ENCODE measurements at regions not wholly inside any gene's neighbourhood (a gene's known extent, or its start where the extent isn't known, plus 50 kb on each side); places are given as distances from the start of the nearest gene placed in this dataset.

DNA sequence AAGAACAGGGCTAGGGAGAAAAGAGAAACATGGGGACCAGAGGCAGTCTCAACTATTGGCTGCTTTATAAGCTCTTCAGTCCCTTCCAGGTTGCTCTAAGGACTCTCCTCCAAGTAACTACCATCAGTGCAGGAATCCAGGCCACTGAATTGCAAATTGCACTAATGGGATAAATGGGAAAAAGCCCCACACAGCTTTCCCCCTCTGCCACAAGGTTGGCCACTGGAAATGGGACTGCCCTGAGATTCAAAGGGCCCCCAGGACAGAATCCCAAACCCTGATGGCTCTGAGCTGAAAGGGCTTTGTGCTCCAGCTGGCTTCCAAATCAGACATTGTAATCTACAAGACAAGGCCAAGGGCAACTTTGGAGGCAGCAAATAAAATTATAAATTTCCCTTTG is 633.2 kb downstream of the ACTR3B start:
- Histone ChIP-seq H3K9me3 (ENCODE audit: control insufficient read depth in 5 of 5, low read length in 5 of 5) (peaks cover 0 to 25% (median 8%) of the 10 kb centered on the region in 5 donors), H3K36me3 (ENCODE audit: control insufficient read depth in 5 of 5, insufficient read depth in 5 of 5, low read length in 5 of 5) (no peaks in the 10 kb centered on the region), H3K9ac (ENCODE audit: low read length in 5 of 5) (no peak overlapping the region), H3K27me3 (ENCODE audit: control insufficient read depth in 5 of 5, insufficient read depth in 4 of 5, low read length in 5 of 5) (no peaks in the 10 kb centered on the region), H3K4me3 (ENCODE audit: low read depth in 1 of 5, low read length in 5 of 5) (no peak overlapping the region), H3K4me1 (ENCODE audit: control insufficient read depth in 5 of 5, insufficient read depth in 5 of 5, low read length in 5 of 5) (peaks cover 0 to 8% (median 0%) of the 10 kb centered on the region in 5 donors), H3K27ac (ENCODE audit: low read depth, low read length) (peak overlapping the region; percentile 17)

GRCh38 chr7:153393666-153394065 is 634.1 kb downstream of the ACTR3B start:
- no peaks in the 10 kb centered on the region for H3K27me3 ChIP-seq (ENCODE audit: control insufficient read depth in 5 of 5, insufficient read depth in 4 of 5, low read length in 5 of 5)
- no peak overlapping the region for H3K27ac ChIP-seq (ENCODE audit: low read depth, low read length)
- H3K9ac ChIP-seq (ENCODE audit: low read length in 5 of 5) = no peak overlapping the region
- no peak overlapping the region for H3K4me3 ChIP-seq (ENCODE audit: low read depth in 1 of 5, low read length in 5 of 5)
- H3K9me3 ChIP-seq (ENCODE audit: control insufficient read depth in 5 of 5, low read length in 5 of 5) = peaks cover 0 to 25% (median 8%) of the 10 kb centered on the region in 5 donors
- peaks cover 0 to 9% (median 0%) of the 10 kb centered on the region in 5 donors for H3K4me1 ChIP-seq (ENCODE audit: control insufficient read depth in 5 of 5, insufficient read depth in 5 of 5, low read length in 5 of 5)
- no peaks in the 10 kb centered on the region for H3K36me3 ChIP-seq (ENCODE audit: control insufficient read depth in 5 of 5, insufficient read depth in 5 of 5, low read length in 5 of 5)

DNA sequence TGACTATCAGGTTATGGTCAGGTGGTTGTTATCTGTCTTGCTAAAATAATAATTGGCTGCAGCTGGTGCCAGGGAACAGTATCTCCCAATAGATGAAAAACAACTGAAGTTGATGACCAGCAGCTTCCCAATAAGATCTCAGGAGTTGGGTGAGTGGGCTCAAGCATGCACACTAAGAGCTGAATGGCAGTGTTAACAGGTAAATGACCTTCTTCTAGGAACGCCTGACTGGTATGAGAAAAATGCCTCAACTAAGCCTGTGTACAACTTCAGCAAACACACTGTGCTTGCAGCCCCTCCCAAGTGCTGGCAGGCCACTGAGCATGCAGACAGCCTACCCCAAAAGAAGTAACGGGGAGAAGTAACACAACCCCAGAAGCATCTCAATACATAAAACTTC is 636.9 kb downstream of the ACTR3B start:
- H3K9ac ChIP-seq (ENCODE audit: low read length in 5 of 5) = no peak overlapping the region
- H3K4me3 ChIP-seq (ENCODE audit: low read depth in 1 of 5, low read length in 5 of 5) = no peak overlapping the region
- peaks cover 0 to 11% (median 0%) of the 10 kb centered on the region in 5 donors for H3K4me1 ChIP-seq (ENCODE audit: control insufficient read depth in 5 of 5, insufficient read depth in 5 of 5, low read length in 5 of 5)
- H3K36me3 ChIP-seq (ENCODE audit: control insufficient read depth in 5 of 5, insufficient read depth in 5 of 5, low read length in 5 of 5) = no peaks in the 10 kb centered on the region
- H3K27ac ChIP-seq (ENCODE audit: low read depth, low read length) = no peak overlapping the region
- peaks cover 0 to 20% (median 8%) of the 10 kb centered on the region in 5 donors for H3K9me3 ChIP-seq (ENCODE audit: control insufficient read depth in 5 of 5, low read length in 5 of 5)
- no peaks in the 10 kb centered on the region for H3K27me3 ChIP-seq (ENCODE audit: control insufficient read depth in 5 of 5, insufficient read depth in 4 of 5, low read length in 5 of 5)

- H3K4me3 ChIP-seq (ENCODE audit: low read depth in 1 of 5, low read length in 5 of 5) = no peak overlapping the region
- no peak overlapping the region for H3K27ac ChIP-seq (ENCODE audit: low read depth, low read length)
- H3K27me3 ChIP-seq (ENCODE audit: control insufficient read depth in 5 of 5, insufficient read depth in 4 of 5, low read length in 5 of 5) = no peaks in the 10 kb centered on the region
- H3K36me3 ChIP-seq (ENCODE audit: control insufficient read depth in 5 of 5, insufficient read depth in 5 of 5, low read length in 5 of 5) = no peaks in the 10 kb centered on the region
- H3K9ac ChIP-seq (ENCODE audit: low read length in 5 of 5) = no peak overlapping the region
- H3K9me3 ChIP-seq (ENCODE audit: control insufficient read depth in 5 of 5, low read length in 5 of 5) = peaks cover 0 to 18% (median 8%) of the 10 kb centered on the region in 5 donors
- peaks cover 0 to 11% (median 0%) of the 10 kb centered on the region in 5 donors for H3K4me1 ChIP-seq (ENCODE audit: control insufficient read depth in 5 of 5, insufficient read depth in 5 of 5, low read length in 5 of 5)
Observed at GRCh38 chr7:153397459-153397858, 637.9 kb downstream of the ACTR3B start.

DNA sequence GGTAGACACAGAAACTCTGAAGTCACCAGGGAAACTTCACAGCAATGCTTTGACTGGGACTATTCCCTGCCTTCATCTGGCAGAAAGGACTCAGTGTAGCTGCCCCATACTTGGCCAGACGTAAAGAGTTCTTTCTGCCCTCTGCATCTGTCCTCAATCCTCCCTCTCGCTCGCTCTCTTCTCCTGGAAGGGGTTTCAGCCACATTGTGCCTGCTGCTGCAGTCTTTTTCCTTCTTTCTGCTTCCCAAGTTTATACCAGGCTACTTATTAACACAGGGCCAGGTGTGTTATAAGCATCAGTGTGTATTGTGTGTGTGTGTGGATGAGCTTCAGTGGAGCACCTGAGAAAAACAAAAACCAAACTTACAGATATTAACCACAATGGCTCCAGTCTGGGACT is 638.4 kb downstream of the ACTR3B start:
- Histone ChIP-seq H3K27me3 (ENCODE audit: control insufficient read depth in 5 of 5, insufficient read depth in 4 of 5, low read length in 5 of 5) (no peaks in the 10 kb centered on the region), H3K27ac (ENCODE audit: low read depth, low read length) (no peak overlapping the region), H3K4me3 (ENCODE audit: low read depth in 1 of 5, low read length in 5 of 5) (no peak overlapping the region), H3K9ac (ENCODE audit: low read length in 5 of 5) (no peak overlapping the region), H3K4me1 (ENCODE audit: control insufficient read depth in 5 of 5, insufficient read depth in 5 of 5, low read length in 5 of 5) (peaks cover 0 to 11% (median 0%) of the 10 kb centered on the region in 5 donors), H3K9me3 (ENCODE audit: control insufficient read depth in 5 of 5, low read length in 5 of 5) (peaks cover 0 to 13% (median 6%) of the 10 kb centered on the region in 5 donors), H3K36me3 (ENCODE audit: control insufficient read depth in 5 of 5, insufficient read depth in 5 of 5, low read length in 5 of 5) (no peaks in the 10 kb centered on the region)

- Histone ChIP-seq H3K27ac (ENCODE audit: low read depth, low read length) (no peak overlapping the region), H3K27me3 (ENCODE audit: control insufficient read depth in 5 of 5, insufficient read depth in 4 of 5, low read length in 5 of 5) (no peaks in the 10 kb centered on the region), H3K36me3 (ENCODE audit: control insufficient read depth in 5 of 5, insufficient read depth in 5 of 5, low read length in 5 of 5) (no peaks in the 10 kb centered on the region), H3K4me1 (ENCODE audit: control insufficient read depth in 5 of 5, insufficient read depth in 5 of 5, low read length in 5 of 5) (peaks cover 0 to 11% (median 0%) of the 10 kb centered on the region in 5 donors), H3K9ac (ENCODE audit: low read length in 5 of 5) (no peak overlapping the region), H3K4me3 (ENCODE audit: low read depth in 1 of 5, low read length in 5 of 5) (no peak overlapping the region), H3K9me3 (ENCODE audit: control insufficient read depth in 5 of 5, low read length in 5 of 5) (peaks cover 0 to 9% (median 4%) of the 10 kb centered on the region in 5 donors)
Observed at GRCh38 chr7:153398370-153398769, 638.8 kb downstream of the ACTR3B start.

- H3K9me3 ChIP-seq (ENCODE audit: control insufficient read depth in 5 of 5, low read length in 5 of 5) = peaks cover 0 to 3% (median under 1%) of the 10 kb centered on the region in 5 donors
- H3K9ac ChIP-seq (ENCODE audit: low read length in 5 of 5) = no peak overlapping the region
- peaks cover 0 to 11% (median 0%) of the 10 kb centered on the region in 5 donors for H3K4me1 ChIP-seq (ENCODE audit: control insufficient read depth in 5 of 5, insufficient read depth in 5 of 5, low read length in 5 of 5)
- no peak overlapping the region for H3K27ac ChIP-seq (ENCODE audit: low read depth, low read length)
- no peak overlapping the region for H3K4me3 ChIP-seq (ENCODE audit: low read depth in 1 of 5, low read length in 5 of 5)
- no peaks in the 10 kb centered on the region for H3K36me3 ChIP-seq (ENCODE audit: control insufficient read depth in 5 of 5, insufficient read depth in 5 of 5, low read length in 5 of 5)
- H3K27me3 ChIP-seq (ENCODE audit: control insufficient read depth in 5 of 5, insufficient read depth in 4 of 5, low read length in 5 of 5) = no peaks in the 10 kb centered on the region
Observed at GRCh38 chr7:153398789-153399553, 639.4 kb downstream of the ACTR3B start.

DNA sequence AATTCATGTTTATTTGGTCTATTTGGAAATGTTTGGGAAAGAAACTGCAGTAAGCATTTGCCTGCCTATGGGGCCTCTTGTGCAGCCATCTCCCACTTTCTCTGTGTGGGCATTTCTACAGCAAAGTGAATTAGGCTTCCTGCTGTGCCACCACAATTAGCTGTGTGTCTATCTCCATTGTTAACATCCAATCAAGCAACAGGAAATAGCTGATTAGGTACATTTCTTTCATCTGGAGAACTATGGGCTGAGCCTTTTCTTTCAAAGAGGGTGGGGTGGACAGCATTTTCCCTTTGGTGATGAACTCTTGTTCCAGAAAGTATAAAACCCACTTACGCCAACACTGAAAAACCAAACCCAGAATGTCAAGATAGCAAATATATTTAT is 640.0 kb downstream of the ACTR3B start:
- peaks cover 0 to 11% (median 0%) of the 10 kb centered on the region in 5 donors for H3K4me1 ChIP-seq (ENCODE audit: control insufficient read depth in 5 of 5, insufficient read depth in 5 of 5, low read length in 5 of 5)
- H3K9me3 ChIP-seq (ENCODE audit: control insufficient read depth in 5 of 5, low read length in 5 of 5) = no peaks in the 10 kb centered on the region
- H3K9ac ChIP-seq (ENCODE audit: low read length in 5 of 5) = no peak overlapping the region
- no peak overlapping the region for H3K27ac ChIP-seq (ENCODE audit: low read depth, low read length)
- H3K4me3 ChIP-seq (ENCODE audit: low read depth in 1 of 5, low read length in 5 of 5) = no peak overlapping the region
- no peaks in the 10 kb centered on the region for H3K27me3 ChIP-seq (ENCODE audit: control insufficient read depth in 5 of 5, insufficient read depth in 4 of 5, low read length in 5 of 5)
- no peaks in the 10 kb centered on the region for H3K36me3 ChIP-seq (ENCODE audit: control insufficient read depth in 5 of 5, insufficient read depth in 5 of 5, low read length in 5 of 5)

DNA sequence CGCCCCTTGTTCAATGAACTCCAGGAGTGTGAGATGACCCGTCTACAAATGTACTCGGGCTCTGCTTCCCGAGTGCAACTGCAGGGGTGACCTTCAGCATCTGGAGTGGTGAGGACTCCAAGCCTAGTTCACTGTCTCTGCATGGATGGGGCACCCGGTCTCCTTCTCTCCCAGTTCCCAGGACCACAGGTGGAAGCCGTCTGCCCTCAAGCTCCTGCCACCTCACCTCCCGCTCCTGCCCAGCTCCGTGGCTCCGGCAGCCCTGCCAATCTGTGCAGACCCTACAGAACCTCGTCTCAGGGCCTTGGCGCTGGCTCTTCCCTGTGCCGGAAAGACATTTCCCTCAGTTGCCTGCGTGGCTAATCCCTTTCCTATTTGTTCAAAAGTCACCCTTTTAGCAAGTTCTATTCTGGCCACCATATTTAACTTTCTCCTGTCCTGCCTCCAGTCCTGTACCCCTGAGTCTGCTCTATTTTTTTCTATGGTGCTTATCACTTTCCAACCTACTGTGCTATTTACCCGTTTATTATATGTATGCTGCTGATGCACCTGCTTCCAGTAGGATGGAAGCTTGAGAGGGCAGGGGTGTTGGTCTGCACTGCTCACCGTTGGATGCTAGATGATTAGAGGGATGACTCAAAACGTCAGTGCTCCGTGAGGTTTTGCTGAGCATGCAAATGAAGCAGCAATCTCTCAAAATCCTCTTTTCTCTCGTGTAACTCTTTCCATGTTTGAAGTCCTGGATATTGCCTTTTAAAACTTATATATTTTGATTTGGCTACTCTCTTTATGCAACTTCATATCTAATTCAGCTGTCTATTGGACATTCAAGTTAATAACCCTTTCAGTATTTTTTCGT is 641.4 kb downstream of the ACTR3B start:
- Histone ChIP-seq H3K27me3 (ENCODE audit: control insufficient read depth in 5 of 5, insufficient read depth in 4 of 5, low read length in 5 of 5) (no peaks in the 10 kb centered on the region), H3K36me3 (ENCODE audit: control insufficient read depth in 5 of 5, insufficient read depth in 5 of 5, low read length in 5 of 5) (no peaks in the 10 kb centered on the region), H3K4me3 (ENCODE audit: low read depth in 1 of 5, low read length in 5 of 5) (no peak overlapping the region), H3K4me1 (ENCODE audit: control insufficient read depth in 5 of 5, insufficient read depth in 5 of 5, low read length in 5 of 5) (peaks cover 0 to 14% (median 0%) of the 10 kb centered on the region in 5 donors), H3K9ac (ENCODE audit: low read length in 5 of 5) (no peak overlapping the region), H3K9me3 (ENCODE audit: control insufficient read depth in 5 of 5, low read length in 5 of 5) (no peaks in the 10 kb centered on the region), H3K27ac (ENCODE audit: low read depth, low read length) (no peak overlapping the region)
